GM23338 (cell line): ENCODE measurements at regions not wholly inside any gene's neighbourhood (a gene's known extent, or its start where the extent isn't known, plus 50 kb on each side); places are given as distances from the start of the nearest gene placed in this dataset.

Source experiments
- EZH2 ChIP-seq: fragments of 200-600 bp; sonication (generic); IDR thresholded peaks from one replicate; pipeline ENCODE4 v1.8.0; 2017; ENCODE audit warnings: antibody characterized with exemption, mild to moderate bottlenecking, low read depth; ENCODE audit not compliant: unreplicated experiment
- EZH2phosphoT487 ChIP-seq: fragments of 200-600 bp; sonication (generic); IDR thresholded peaks from one replicate; pipeline ENCODE4 v1.8.1; 2018; ENCODE audit warnings: antibody characterized with exemption; ENCODE audit not compliant: unreplicated experiment
- POLR2AphosphoS5 ChIP-seq: IDR thresholded peaks from 2 replicates; pipeline ENCODE4 v1.6.1; 2016; ENCODE audit warnings: antibody characterized with exemption, low read depth
- TF ChIP-seq, protein P1 (sequence below), 2 experiments: fragments of 200-600 bp in 1 of 2; sonication (generic) in 1 of 2; conservative IDR thresholded peaks; 2 replicates each; pipeline versions ENCODE4 v1.5.1 to v1.6.1; 2016 to 2017; ENCODE audit warnings: antibody characterized with exemption in 2 of 2, low read depth in 2 of 2, mild to moderate bottlenecking in 2 of 2, moderate library complexity in 1 of 2

DNA sequence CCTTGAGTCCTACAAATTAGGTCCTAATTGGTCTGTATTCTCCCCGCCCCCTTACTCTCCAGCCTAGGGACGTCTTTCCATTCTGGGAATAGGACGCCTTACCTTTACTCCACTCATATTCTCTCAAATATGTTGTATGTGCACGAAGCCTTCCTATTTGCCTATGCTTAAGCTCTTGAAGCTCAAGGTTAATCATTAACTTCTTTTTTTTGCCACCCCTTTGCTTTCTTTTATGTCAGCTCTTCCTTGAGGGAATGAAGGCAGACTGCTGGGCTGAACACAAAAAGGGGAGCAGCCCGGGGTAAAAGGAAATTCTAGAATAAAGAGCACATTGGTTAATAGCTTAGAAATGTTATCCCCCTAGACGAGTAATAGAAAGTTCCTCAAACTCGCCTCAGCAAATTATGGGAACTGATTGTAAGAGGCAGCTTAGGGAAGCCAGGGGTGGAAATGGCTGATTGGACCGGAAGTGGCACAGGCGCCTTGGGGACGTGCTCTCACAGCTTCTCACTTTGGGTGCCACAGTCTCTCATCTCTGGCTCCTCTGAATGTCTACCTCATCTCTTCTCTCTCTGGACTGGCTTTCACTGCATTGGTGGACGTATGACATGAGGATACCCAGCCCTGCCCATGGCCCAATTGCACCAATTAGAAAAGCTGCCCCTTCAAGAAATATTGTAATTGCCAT is 122.3 kb upstream of the IL12B start:
- TF ChIP-seq, protein P1, sequence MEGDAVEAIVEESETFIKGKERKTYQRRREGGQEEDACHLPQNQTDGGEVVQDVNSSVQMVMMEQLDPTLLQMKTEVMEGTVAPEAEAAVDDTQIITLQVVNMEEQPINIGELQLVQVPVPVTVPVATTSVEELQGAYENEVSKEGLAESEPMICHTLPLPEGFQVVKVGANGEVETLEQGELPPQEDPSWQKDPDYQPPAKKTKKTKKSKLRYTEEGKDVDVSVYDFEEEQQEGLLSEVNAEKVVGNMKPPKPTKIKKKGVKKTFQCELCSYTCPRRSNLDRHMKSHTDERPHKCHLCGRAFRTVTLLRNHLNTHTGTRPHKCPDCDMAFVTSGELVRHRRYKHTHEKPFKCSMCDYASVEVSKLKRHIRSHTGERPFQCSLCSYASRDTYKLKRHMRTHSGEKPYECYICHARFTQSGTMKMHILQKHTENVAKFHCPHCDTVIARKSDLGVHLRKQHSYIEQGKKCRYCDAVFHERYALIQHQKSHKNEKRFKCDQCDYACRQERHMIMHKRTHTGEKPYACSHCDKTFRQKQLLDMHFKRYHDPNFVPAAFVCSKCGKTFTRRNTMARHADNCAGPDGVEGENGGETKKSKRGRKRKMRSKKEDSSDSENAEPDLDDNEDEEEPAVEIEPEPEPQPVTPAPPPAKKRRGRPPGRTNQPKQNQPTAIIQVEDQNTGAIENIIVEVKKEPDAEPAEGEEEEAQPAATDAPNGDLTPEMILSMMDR (conservative IDR thresholded peaks at IDR 0.05; ENCODE audit: low read depth in 2 of 2), result no peak
- TF ChIP-seq EZH2 (no peak), POLR2AphosphoS5 (no peak), EZH2phosphoT487 (no peak)
